HL-60 (cell line): ENCODE measurements at regions not wholly inside any gene's neighbourhood (a gene's known extent, or its start where the extent isn't known, plus 50 kb on each side); places are given as distances from the start of the nearest gene placed in this dataset.

Source experiments
- TF ChIP-seq, protein P1 (sequence below): IDR thresholded peaks from one replicate; pipeline ENCODE4 v1.5.1; 2011; ENCODE audit warnings: low read length, control low read depth, inconsistent platforms; ENCODE audit not compliant: insufficient read depth
- TF ChIP-seq, protein P2 (sequence below): IDR thresholded peaks from 2 replicates; pipeline ENCODE4 v1.6.1; 2012; ENCODE audit warnings: low read depth; ENCODE audit not compliant: insufficient replicate concordance

DNA sequence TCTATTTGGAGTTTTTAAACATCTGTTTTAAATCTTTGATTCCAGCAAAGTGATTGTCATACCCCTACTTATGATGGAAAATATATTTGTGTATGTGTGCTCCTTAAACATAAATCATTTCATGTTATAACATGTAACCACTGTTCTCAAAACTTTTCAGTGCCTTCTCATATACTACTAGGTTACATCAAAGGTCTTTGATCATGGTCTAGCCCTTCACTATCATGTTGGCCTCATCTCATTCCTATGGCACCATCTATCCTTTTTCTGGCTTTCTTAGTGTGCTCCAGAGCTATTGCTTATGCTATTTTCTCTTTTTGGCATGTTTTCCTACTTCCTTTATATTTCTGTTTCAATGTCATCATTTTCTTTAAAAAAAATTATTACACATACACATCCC lies 367.9 kb upstream of the SLC39A10 start:
- TF ChIP-seq, protein P1, sequence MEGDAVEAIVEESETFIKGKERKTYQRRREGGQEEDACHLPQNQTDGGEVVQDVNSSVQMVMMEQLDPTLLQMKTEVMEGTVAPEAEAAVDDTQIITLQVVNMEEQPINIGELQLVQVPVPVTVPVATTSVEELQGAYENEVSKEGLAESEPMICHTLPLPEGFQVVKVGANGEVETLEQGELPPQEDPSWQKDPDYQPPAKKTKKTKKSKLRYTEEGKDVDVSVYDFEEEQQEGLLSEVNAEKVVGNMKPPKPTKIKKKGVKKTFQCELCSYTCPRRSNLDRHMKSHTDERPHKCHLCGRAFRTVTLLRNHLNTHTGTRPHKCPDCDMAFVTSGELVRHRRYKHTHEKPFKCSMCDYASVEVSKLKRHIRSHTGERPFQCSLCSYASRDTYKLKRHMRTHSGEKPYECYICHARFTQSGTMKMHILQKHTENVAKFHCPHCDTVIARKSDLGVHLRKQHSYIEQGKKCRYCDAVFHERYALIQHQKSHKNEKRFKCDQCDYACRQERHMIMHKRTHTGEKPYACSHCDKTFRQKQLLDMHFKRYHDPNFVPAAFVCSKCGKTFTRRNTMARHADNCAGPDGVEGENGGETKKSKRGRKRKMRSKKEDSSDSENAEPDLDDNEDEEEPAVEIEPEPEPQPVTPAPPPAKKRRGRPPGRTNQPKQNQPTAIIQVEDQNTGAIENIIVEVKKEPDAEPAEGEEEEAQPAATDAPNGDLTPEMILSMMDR: no peak
- TF ChIP-seq, protein P2, sequence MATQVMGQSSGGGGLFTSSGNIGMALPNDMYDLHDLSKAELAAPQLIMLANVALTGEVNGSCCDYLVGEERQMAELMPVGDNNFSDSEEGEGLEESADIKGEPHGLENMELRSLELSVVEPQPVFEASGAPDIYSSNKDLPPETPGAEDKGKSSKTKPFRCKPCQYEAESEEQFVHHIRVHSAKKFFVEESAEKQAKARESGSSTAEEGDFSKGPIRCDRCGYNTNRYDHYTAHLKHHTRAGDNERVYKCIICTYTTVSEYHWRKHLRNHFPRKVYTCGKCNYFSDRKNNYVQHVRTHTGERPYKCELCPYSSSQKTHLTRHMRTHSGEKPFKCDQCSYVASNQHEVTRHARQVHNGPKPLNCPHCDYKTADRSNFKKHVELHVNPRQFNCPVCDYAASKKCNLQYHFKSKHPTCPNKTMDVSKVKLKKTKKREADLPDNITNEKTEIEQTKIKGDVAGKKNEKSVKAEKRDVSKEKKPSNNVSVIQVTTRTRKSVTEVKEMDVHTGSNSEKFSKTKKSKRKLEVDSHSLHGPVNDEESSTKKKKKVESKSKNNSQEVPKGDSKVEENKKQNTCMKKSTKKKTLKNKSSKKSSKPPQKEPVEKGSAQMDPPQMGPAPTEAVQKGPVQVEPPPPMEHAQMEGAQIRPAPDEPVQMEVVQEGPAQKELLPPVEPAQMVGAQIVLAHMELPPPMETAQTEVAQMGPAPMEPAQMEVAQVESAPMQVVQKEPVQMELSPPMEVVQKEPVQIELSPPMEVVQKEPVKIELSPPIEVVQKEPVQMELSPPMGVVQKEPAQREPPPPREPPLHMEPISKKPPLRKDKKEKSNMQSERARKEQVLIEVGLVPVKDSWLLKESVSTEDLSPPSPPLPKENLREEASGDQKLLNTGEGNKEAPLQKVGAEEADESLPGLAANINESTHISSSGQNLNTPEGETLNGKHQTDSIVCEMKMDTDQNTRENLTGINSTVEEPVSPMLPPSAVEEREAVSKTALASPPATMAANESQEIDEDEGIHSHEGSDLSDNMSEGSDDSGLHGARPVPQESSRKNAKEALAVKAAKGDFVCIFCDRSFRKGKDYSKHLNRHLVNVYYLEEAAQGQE: no peak
